ENCODE measurements at regions not wholly inside any gene's neighbourhood (a gene's known extent, or its start where the extent isn't known, plus 50 kb on each side); places are given as distances from the start of the nearest gene placed in this dataset.

DNA sequence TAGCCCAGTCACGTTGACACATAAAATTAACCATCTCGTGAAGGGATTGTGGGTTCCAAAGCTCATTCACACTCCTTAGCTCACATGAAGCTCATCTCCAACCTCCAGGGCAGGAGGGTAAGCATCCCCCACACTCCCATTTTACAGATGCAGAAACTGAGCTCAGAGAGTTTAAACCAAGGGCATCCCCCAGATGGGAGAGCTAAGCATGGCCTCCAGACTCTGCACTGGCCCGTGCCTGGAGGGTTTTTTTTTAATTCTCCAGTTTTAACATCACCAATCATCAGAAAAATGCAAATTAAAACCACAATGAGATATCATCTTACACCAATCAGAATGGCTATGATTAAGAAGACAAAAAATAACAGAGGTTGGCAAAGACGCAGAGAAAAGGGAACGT lies 53.3 kb upstream of the TCF7L2 start:
- Histone ChIP-seq H3K4me3 (ENCODE audit: low read length) (no peak overlapping the region), H3K36me3 (ENCODE audit: control insufficient read depth, insufficient read depth, low read length) (no peaks in the 10 kb centered on the region), H3K27me3 (ENCODE audit: control insufficient read depth, insufficient read depth, low read length) (no peaks in the 10 kb centered on the region), H3K4me1 (ENCODE audit: control insufficient read depth, insufficient read depth, low read length) (peaks cover 15% of the 10 kb centered on the region), H3K9me3 (ENCODE audit: control insufficient read depth, low read length) (no peaks in the 10 kb centered on the region), H3K9ac (ENCODE audit: low read length) (no peak overlapping the region)

DNA sequence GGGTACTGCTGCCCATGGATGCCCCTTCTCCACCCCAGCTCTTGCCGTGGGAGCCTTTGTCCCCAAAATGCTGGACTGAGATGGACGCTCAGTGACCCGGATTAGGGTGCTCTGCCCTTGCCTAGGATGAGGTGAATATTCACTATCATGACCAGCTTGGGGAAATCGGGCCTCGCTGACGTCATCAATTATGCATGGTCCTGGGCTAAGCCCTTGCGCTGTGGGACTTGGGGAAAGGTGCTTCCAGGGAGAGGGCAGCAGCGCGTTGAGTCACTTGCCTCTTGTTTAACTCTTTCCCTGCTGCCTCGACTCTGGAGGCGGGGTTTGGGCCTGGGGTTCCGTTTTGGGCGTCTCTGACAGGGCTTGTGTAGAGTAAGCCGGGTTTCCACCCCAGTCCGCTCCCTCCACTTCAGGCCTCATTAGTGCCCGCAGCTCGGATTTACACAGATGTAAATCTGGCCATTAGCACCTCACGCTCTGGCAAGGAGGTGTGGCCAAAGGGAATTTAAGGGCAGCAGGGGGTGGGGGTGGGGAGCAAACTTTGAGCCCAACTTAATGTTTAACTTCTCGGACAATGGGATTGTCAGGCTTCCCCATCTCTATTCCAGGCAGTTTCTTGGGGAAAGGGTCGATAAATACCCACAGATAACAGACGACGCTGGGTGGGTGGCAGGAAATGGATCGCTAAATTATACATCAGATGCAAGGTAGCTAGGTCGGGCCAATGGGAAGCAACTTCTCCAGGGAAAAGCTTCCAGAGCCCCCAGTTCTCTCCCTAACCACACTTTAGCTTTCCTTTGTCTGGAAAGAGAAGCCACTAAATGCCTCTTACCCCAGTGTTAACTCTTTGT lies 51.3 kb upstream of the TCF7L2 start:
- Histone ChIP-seq H3K9ac (ENCODE audit: low read length) (peak overlapping the region; percentile 65), H3K27me3 (ENCODE audit: control insufficient read depth, insufficient read depth, low read length) (no peaks in the 10 kb centered on the region), H3K9me3 (ENCODE audit: control insufficient read depth, low read length) (no peaks in the 10 kb centered on the region), H3K4me1 (ENCODE audit: control insufficient read depth, insufficient read depth, low read length) (peaks cover 15% of the 10 kb centered on the region), H3K36me3 (ENCODE audit: control insufficient read depth, insufficient read depth, low read length) (no peaks in the 10 kb centered on the region), H3K4me3 (ENCODE audit: low read length) (peak overlapping the region; percentile 36)

DNA sequence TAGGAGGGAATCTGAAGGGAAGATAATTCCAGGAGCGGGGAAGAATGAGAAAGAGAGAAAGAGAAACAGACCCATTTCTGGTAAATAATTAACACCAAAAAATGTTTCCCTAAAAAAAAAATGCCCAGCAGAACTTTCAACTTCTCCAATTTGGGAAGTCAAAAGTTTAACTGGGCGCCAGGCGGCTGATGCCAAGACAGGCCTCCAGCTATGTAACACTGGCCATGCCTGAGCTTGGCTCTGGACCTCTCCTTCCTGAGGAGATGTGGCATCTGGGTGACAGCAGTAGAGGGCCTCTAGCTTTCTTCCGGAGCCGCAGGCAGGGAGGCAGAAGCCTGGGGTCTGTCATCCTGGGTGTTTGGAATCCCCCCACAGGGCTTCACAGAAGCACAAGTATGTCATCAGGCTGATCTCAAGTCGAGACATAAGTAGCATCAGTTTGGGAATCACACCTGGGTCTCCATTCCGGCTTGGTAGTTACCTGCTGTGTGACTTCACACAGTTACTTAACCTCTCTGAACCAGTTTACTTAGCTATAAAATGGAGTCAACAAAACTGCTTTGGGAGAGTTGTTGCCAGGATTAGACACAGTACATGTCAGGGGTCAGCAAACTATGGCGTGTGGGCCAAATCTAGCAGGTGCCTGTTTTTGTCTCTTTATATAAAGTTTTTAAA lies 50.5 kb upstream of the TCF7L2 start:
- Histone ChIP-seq H3K9ac (ENCODE audit: low read length) (peak overlapping the region; percentile 65), H3K4me1 (ENCODE audit: control insufficient read depth, insufficient read depth, low read length) (peaks cover 15% of the 10 kb centered on the region), H3K4me3 (ENCODE audit: low read length) (peak overlapping the region; percentile 36), H3K27me3 (ENCODE audit: control insufficient read depth, insufficient read depth, low read length) (no peaks in the 10 kb centered on the region), H3K36me3 (ENCODE audit: control insufficient read depth, insufficient read depth, low read length) (no peaks in the 10 kb centered on the region), H3K9me3 (ENCODE audit: control insufficient read depth, low read length) (no peaks in the 10 kb centered on the region)

Measured in mucosa of stomach (tissue), 1 donor.